Upper lobe of left lung (tissue), 4 donors: ENCODE measurements at regions not wholly inside any gene's neighbourhood (a gene's known extent, or its start where the extent isn't known, plus 50 kb on each side); places are given as distances from the start of the nearest gene placed in this dataset.
"Not testable (repeated sequence)": the region's sequence is repeated elsewhere in the genome, so short reads cannot be mapped to it uniquely, and the experiment has no call there.

Source experiments
- POLR2A ChIP-seq, 4 donors: fragments of 450-650 bp; IDR thresholded peaks; one replicate each; pipeline ENCODE4 v1.5.1; 2016 to 2017; ENCODE audit warnings: antibody characterized with exemption in 4 of 4, mild to moderate bottlenecking in 2 of 4
- POLR2AphosphoS5 ChIP-seq, 2 donors: sonication (generic); formaldehyde crosslinking; IDR thresholded peaks; one replicate each; pipeline ENCODE4 v1.5.1; 2017; ENCODE audit warnings: antibody characterized with exemption in 2 of 2
- TF ChIP-seq, protein P1 (sequence below), 6 experiments: fragments of 450-650 bp in 4 of 6; fragments of 200-600 bp in 2 of 6; sonication (generic) in 2 of 6; IDR thresholded peaks; one replicate each; pipeline ENCODE4 v1.5.1; 2016 to 2019; ENCODE audit warnings: antibody characterized with exemption in 6 of 6

DNA sequence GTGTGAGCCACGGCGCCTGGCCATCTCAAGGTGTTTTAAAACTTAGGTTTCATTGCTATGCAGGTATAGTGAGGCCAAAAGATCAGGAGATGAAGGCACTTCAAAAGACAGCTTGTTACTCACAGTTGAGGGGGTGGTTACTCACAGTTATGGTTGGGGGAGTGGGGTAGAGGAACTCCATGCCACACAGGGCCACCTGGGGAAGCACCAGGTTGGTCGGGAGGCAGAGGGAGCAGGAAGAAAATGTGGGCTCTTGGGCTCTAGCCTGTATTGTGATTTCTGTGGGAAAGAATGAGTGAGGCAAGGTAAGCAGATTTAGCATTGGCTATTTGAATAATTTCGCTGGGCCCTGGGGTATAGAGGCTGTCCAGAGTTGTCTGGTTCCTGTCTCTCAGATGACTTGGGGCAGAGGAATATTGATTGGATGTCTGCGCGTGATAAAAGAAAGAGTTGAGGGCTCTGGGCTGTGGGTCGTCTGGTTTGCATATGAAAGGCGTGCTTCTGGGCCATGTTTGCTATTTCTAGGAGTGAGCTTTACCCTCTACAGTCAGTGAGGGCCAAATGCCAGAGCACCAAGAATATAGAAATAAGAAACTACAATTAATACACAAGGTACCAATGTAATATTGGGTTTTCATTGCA, 226.1 kb upstream of the FAM240B start:
- not testable (repeated sequence) for TF ChIP-seq POLR2AphosphoS5, POLR2A (IDR thresholded peaks at IDR 0.05)
- TF ChIP-seq, protein P1, sequence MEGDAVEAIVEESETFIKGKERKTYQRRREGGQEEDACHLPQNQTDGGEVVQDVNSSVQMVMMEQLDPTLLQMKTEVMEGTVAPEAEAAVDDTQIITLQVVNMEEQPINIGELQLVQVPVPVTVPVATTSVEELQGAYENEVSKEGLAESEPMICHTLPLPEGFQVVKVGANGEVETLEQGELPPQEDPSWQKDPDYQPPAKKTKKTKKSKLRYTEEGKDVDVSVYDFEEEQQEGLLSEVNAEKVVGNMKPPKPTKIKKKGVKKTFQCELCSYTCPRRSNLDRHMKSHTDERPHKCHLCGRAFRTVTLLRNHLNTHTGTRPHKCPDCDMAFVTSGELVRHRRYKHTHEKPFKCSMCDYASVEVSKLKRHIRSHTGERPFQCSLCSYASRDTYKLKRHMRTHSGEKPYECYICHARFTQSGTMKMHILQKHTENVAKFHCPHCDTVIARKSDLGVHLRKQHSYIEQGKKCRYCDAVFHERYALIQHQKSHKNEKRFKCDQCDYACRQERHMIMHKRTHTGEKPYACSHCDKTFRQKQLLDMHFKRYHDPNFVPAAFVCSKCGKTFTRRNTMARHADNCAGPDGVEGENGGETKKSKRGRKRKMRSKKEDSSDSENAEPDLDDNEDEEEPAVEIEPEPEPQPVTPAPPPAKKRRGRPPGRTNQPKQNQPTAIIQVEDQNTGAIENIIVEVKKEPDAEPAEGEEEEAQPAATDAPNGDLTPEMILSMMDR (IDR thresholded peaks at IDR 0.05), result not testable (repeated sequence)
